ENCODE measurements at regions not wholly inside any gene's neighbourhood (a gene's known extent, or its start where the extent isn't known, plus 50 kb on each side); places are given as distances from the start of the nearest gene placed in this dataset.

- TF ChIP-seq EZH2phosphoT487 (conservative IDR thresholded peaks at IDR 0.05; ENCODE audit: low read length): no peak
- TF ChIP-seq, protein P1, sequence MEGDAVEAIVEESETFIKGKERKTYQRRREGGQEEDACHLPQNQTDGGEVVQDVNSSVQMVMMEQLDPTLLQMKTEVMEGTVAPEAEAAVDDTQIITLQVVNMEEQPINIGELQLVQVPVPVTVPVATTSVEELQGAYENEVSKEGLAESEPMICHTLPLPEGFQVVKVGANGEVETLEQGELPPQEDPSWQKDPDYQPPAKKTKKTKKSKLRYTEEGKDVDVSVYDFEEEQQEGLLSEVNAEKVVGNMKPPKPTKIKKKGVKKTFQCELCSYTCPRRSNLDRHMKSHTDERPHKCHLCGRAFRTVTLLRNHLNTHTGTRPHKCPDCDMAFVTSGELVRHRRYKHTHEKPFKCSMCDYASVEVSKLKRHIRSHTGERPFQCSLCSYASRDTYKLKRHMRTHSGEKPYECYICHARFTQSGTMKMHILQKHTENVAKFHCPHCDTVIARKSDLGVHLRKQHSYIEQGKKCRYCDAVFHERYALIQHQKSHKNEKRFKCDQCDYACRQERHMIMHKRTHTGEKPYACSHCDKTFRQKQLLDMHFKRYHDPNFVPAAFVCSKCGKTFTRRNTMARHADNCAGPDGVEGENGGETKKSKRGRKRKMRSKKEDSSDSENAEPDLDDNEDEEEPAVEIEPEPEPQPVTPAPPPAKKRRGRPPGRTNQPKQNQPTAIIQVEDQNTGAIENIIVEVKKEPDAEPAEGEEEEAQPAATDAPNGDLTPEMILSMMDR (IDR thresholded peaks at IDR 0.05; ENCODE audit: insufficient read depth, low read length, poor library complexity, severe bottlenecking): no peak
Observed at GRCh38 chr4:186790630-186791029, 67.0 kb upstream of the FAT1 start.

Measured in SU-DHL-6 (cell line).